ENCODE measurements at regions not wholly inside any gene's neighbourhood (a gene's known extent, or its start where the extent isn't known, plus 50 kb on each side); places are given as distances from the start of the nearest gene placed in this dataset.

- H2BK120ac ChIP-seq (ENCODE audit: insufficient read depth, low read length, poor library complexity), result no peak overlapping the region
- no peak overlapping the region for H2AK5ac ChIP-seq (ENCODE audit: low read length)
- H4K91ac ChIP-seq (ENCODE audit: low read depth, low read length), result no peak overlapping the region
- H3K36me3 ChIP-seq (ENCODE audit: control insufficient read depth in 1 of 2, insufficient read depth in 2 of 2, low read length in 2 of 2), result no peaks in the 10 kb centered on the region
- H3K4ac ChIP-seq (ENCODE audit: low read depth, low read length), result no peak overlapping the region
- H3K27ac ChIP-seq (ENCODE audit: low read depth, low read length), result peak overlapping the region; percentile 51
- H3K14ac ChIP-seq (ENCODE audit: low read length), result no peak overlapping the region
- no peaks in the 10 kb centered on the region for H3K9me3 ChIP-seq (ENCODE audit: insufficient read depth, low read depth, low read length)
- H3K27me3 ChIP-seq (ENCODE audit: insufficient read depth, low read length), result no peaks in the 10 kb centered on the region
- no peak overlapping the region for H3K9ac ChIP-seq (ENCODE audit: low read length)
- no peaks in the 10 kb centered on the region for H3K79me2 ChIP-seq (ENCODE audit: control insufficient read depth, insufficient read depth, low read length, poor library complexity)
- no peak overlapping the region for H4K12ac ChIP-seq (ENCODE audit: low read depth, low read length)
- WGBS (ENCODE audit: extremely low coverage, insufficient coverage, insufficient read length), result no CpG with 5 or more reads among the region's 6 CpGs
- no peak overlapping the region for H2AFZ ChIP-seq (ENCODE audit: insufficient read depth, low read length, poor library complexity)
- H3K79me1 ChIP-seq (ENCODE audit: low read length), result peaks cover 8% of the 10 kb centered on the region
- H3K4me1 ChIP-seq (ENCODE audit: control insufficient read depth in 1 of 2, insufficient read depth in 2 of 2, low read length in 2 of 2), result peaks cover 2 to 8% of the 10 kb centered on the region in 2 experiments
- H2BK12ac ChIP-seq (ENCODE audit: low read length), result no peak overlapping the region
- peak; percentile 85 to 94 for DNase-seq
- no peak overlapping the region for H3K18ac ChIP-seq (ENCODE audit: low read length)
- H2BK5ac ChIP-seq (ENCODE audit: low read depth, low read length, poor library complexity), result no peak overlapping the region
- H3K4me2 ChIP-seq (ENCODE audit: low read length), result no peak overlapping the region
- no peak overlapping the region for H4K8ac ChIP-seq (ENCODE audit: low read depth, low read length)
- no peak overlapping the region for H3K23ac ChIP-seq (ENCODE audit: low read length)
- H3K4me3 ChIP-seq (ENCODE audit: low read depth, low read length), result no peak overlapping the region
These were observed 579.4 kb upstream of the TBL1XR1 start for GRCh38 chr3:177776661-177777101.

GRCh38 chr3:177777699-177778098 is 580.4 kb upstream of the TBL1XR1 start:
- H3K9ac ChIP-seq (ENCODE audit: low read length), result no peak overlapping the region
- H4K12ac ChIP-seq (ENCODE audit: low read depth, low read length), result no peak overlapping the region
- peaks cover 8% of the 10 kb centered on the region for H3K79me1 ChIP-seq (ENCODE audit: low read length)
- H3K27ac ChIP-seq (ENCODE audit: low read depth, low read length), result no peak overlapping the region
- no peak overlapping the region for H3K23ac ChIP-seq (ENCODE audit: low read length)
- H4K91ac ChIP-seq (ENCODE audit: low read depth, low read length), result no peak overlapping the region
- H2AFZ ChIP-seq (ENCODE audit: insufficient read depth, low read length, poor library complexity), result no peak overlapping the region
- no peak overlapping the region for H3K4me2 ChIP-seq (ENCODE audit: low read length)
- H3K4ac ChIP-seq (ENCODE audit: low read depth, low read length), result no peak overlapping the region
- no peak overlapping the region for H3K4me3 ChIP-seq (ENCODE audit: low read depth, low read length)
- peak; percentile 24 to 64 for DNase-seq
- no peak overlapping the region for H3K18ac ChIP-seq (ENCODE audit: low read length)
- H2AK5ac ChIP-seq (ENCODE audit: low read length), result peak overlapping the region; percentile 4
- peak overlapping the region; percentile 53 for H2BK12ac ChIP-seq (ENCODE audit: low read length)
- peaks cover 4 to 8% of the 10 kb centered on the region in 2 experiments for H3K4me1 ChIP-seq (ENCODE audit: control insufficient read depth in 1 of 2, insufficient read depth in 2 of 2, low read length in 2 of 2)
- H3K27me3 ChIP-seq (ENCODE audit: insufficient read depth, low read length), result no peaks in the 10 kb centered on the region
- no peak overlapping the region for H2BK5ac ChIP-seq (ENCODE audit: low read depth, low read length, poor library complexity)
- no peak overlapping the region for H3K14ac ChIP-seq (ENCODE audit: low read length)
- H3K9me3 ChIP-seq (ENCODE audit: insufficient read depth, low read depth, low read length), result no peaks in the 10 kb centered on the region
- no peak overlapping the region for H4K8ac ChIP-seq (ENCODE audit: low read depth, low read length)
- no peaks in the 10 kb centered on the region for H3K36me3 ChIP-seq (ENCODE audit: control insufficient read depth in 1 of 2, insufficient read depth in 2 of 2, low read length in 2 of 2)
- no peaks in the 10 kb centered on the region for H3K79me2 ChIP-seq (ENCODE audit: control insufficient read depth, insufficient read depth, low read length, poor library complexity)
- no CpG with 5 or more reads among the region's 1 CpG for WGBS (ENCODE audit: extremely low coverage, insufficient coverage, insufficient read length)
- H2BK120ac ChIP-seq (ENCODE audit: insufficient read depth, low read length, poor library complexity), result no peak overlapping the region

- no peak overlapping the region for H3K4ac ChIP-seq (ENCODE audit: low read depth, low read length)
- no peak overlapping the region for H3K4me2 ChIP-seq (ENCODE audit: low read length)
- no peak overlapping the region for H3K9ac ChIP-seq (ENCODE audit: low read length)
- H3K36me3 ChIP-seq (ENCODE audit: control insufficient read depth in 1 of 2, insufficient read depth in 2 of 2, low read length in 2 of 2), result no peaks in the 10 kb centered on the region
- no peaks in the 10 kb centered on the region for H3K27me3 ChIP-seq (ENCODE audit: insufficient read depth, low read length)
- H3K4me3 ChIP-seq (ENCODE audit: low read depth, low read length), result no peak overlapping the region
- H4K12ac ChIP-seq (ENCODE audit: low read depth, low read length), result no peak overlapping the region
- no peaks in the 10 kb centered on the region for H3K79me2 ChIP-seq (ENCODE audit: control insufficient read depth, insufficient read depth, low read length, poor library complexity)
- no peak overlapping the region for H2AK5ac ChIP-seq (ENCODE audit: low read length)
- no peak overlapping the region for H4K8ac ChIP-seq (ENCODE audit: low read depth, low read length)
- H2BK120ac ChIP-seq (ENCODE audit: insufficient read depth, low read length, poor library complexity), result no peak overlapping the region
- no peak overlapping the region for H3K23ac ChIP-seq (ENCODE audit: low read length)
- H3K9me3 ChIP-seq (ENCODE audit: insufficient read depth, low read depth, low read length), result no peaks in the 10 kb centered on the region
- WGBS (ENCODE audit: extremely low coverage, insufficient coverage, insufficient read length), result no CpG with 5 or more reads among the region's 1 CpG
- no peak overlapping the region for H2BK5ac ChIP-seq (ENCODE audit: low read depth, low read length, poor library complexity)
- DNase-seq, result no peak
- no peak overlapping the region for H4K91ac ChIP-seq (ENCODE audit: low read depth, low read length)
- H3K18ac ChIP-seq (ENCODE audit: low read length), result no peak overlapping the region
- H2BK12ac ChIP-seq (ENCODE audit: low read length), result no peak overlapping the region
- H3K4me1 ChIP-seq (ENCODE audit: control insufficient read depth in 1 of 2, insufficient read depth in 2 of 2, low read length in 2 of 2), result peaks cover 4 to 8% of the 10 kb centered on the region in 2 experiments
- peaks cover 8% of the 10 kb centered on the region for H3K79me1 ChIP-seq (ENCODE audit: low read length)
- H3K27ac ChIP-seq (ENCODE audit: low read depth, low read length), result no peak overlapping the region
- no peak overlapping the region for H3K14ac ChIP-seq (ENCODE audit: low read length)
- H2AFZ ChIP-seq (ENCODE audit: insufficient read depth, low read length, poor library complexity), result no peak overlapping the region
These were observed 581.4 kb upstream of the TBL1XR1 start for GRCh38 chr3:177778633-177779032.

GRCh38 chr3:177781686-177782161 is 584.4 kb upstream of the TBL1XR1 start:
- Histone ChIP-seq H3K4ac (ENCODE audit: low read depth, low read length) (no peak overlapping the region), H4K12ac (ENCODE audit: low read depth, low read length) (no peak overlapping the region), H2BK5ac (ENCODE audit: low read depth, low read length, poor library complexity) (no peak overlapping the region), H3K9ac (ENCODE audit: low read length) (no peak overlapping the region), H2AFZ (ENCODE audit: insufficient read depth, low read length, poor library complexity) (no peak overlapping the region), H3K27ac (ENCODE audit: low read depth, low read length) (no peak overlapping the region), H3K4me2 (ENCODE audit: low read length) (no peak overlapping the region), H3K79me1 (ENCODE audit: low read length) (peaks cover 4% of the 10 kb centered on the region), H4K8ac (ENCODE audit: low read depth, low read length) (no peak overlapping the region), H3K79me2 (ENCODE audit: control insufficient read depth, insufficient read depth, low read length, poor library complexity) (no peaks in the 10 kb centered on the region), H3K9me3 (ENCODE audit: insufficient read depth, low read depth, low read length) (no peaks in the 10 kb centered on the region), H3K18ac (ENCODE audit: low read length) (no peak overlapping the region), H4K91ac (ENCODE audit: low read depth, low read length) (no peak overlapping the region), H3K4me1 (ENCODE audit: control insufficient read depth in 1 of 2, insufficient read depth in 2 of 2, low read length in 2 of 2) (peaks cover 2 to 4% of the 10 kb centered on the region in 2 experiments), H3K14ac (ENCODE audit: low read length) (no peak overlapping the region), H2BK120ac (ENCODE audit: insufficient read depth, low read length, poor library complexity) (no peak overlapping the region), H3K4me3 (ENCODE audit: low read depth, low read length) (no peak overlapping the region), H3K36me3 (ENCODE audit: control insufficient read depth in 1 of 2, insufficient read depth in 2 of 2, low read length in 2 of 2) (no peaks in the 10 kb centered on the region), H3K27me3 (ENCODE audit: insufficient read depth, low read length) (no peaks in the 10 kb centered on the region), H2BK12ac (ENCODE audit: low read length) (peak overlapping the region; percentile 56), H2AK5ac (ENCODE audit: low read length) (no peak overlapping the region), H3K23ac (ENCODE audit: low read length) (no peak overlapping the region)
- DNase-seq, result no peak
- no CpG with 5 or more reads among the region's 3 CpGs for WGBS (ENCODE audit: extremely low coverage, insufficient coverage, insufficient read length)

Data from trophoblast cell (in vitro differentiated cells and primary cell).